ENCODE measurements at regions not wholly inside any gene's neighbourhood (a gene's known extent, or its start where the extent isn't known, plus 50 kb on each side); places are given as distances from the start of the nearest gene placed in this dataset.

DNA sequence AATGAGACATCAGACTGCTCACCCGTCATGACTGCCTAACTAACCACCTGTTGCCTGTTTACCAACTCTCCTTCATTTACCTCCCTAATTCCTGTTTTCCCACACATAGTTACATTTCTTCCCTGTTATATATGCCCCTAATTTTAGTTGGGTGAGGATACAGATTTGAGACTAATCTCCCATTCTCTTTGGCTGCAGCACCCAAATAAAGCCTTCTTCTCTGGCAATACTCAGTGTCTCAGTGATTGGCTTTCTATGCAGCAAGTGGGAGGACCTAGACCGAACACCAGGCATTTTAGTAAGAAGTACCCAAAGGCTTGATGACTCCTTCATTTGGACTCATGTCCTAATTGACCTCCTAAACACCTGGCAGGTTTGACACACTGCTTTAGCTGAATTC, 147.2 kb downstream of the TRIB2 start:
- TF ChIP-seq, protein P1, sequence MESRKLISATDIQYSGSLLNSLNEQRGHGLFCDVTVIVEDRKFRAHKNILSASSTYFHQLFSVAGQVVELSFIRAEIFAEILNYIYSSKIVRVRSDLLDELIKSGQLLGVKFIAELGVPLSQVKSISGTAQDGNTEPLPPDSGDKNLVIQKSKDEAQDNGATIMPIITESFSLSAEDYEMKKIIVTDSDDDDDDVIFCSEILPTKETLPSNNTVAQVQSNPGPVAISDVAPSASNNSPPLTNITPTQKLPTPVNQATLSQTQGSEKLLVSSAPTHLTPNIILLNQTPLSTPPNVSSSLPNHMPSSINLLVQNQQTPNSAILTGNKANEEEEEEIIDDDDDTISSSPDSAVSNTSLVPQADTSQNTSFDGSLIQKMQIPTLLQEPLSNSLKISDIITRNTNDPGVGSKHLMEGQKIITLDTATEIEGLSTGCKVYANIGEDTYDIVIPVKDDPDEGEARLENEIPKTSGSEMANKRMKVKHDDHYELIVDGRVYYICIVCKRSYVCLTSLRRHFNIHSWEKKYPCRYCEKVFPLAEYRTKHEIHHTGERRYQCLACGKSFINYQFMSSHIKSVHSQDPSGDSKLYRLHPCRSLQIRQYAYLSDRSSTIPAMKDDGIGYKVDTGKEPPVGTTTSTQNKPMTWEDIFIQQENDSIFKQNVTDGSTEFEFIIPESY (IDR thresholded peaks at IDR 0.05), result no peak
- no peak for TF ChIP-seq SREBF1 (IDR thresholded peaks at IDR 0.05; ENCODE audit: low read length)
- no peak for TF ChIP-seq FOXM1 (IDR thresholded peaks at IDR 0.05; ENCODE audit: low read depth, low read length)
- no peak for TF ChIP-seq TAF1 (IDR thresholded peaks at IDR 0.05; ENCODE audit: borderline replicate concordance, low read depth, low read length)
- no peak for TF ChIP-seq CEBPB (IDR thresholded peaks at IDR 0.05; ENCODE audit: borderline replicate concordance in 1 of 2, low read depth in 2 of 2, low read length in 2 of 2)
- TF ChIP-seq POLR2AphosphoS5 (IDR thresholded peaks at IDR 0.05; ENCODE audit: low read length), result no peak
